Activated CD4-positive, alpha-beta memory T cell treated with anti-CD3 and anti-CD28 coated beads, Interleukin-2, amount 10 ng/mL, durations not matched to agents 7 days and 5 days (primary cell): ENCODE measurements at regions not wholly inside any gene's neighbourhood (a gene's known extent, or its start where the extent isn't known, plus 50 kb on each side); places are given as distances from the start of the nearest gene placed in this dataset.

Experiments used
- CTCF ChIA-PET: fragments of 350-600 bp; sonication (Branson Sonifier 250); formaldehyde crosslinking; loops from one replicate; lab custom pipeline; 2021; ENCODE audit warnings: antibody characterized with exemption, inconsistent platforms; lab: Charles Lee
- POLR2A ChIA-PET: fragments of 350-600 bp; sonication (Branson Sonifier 250); formaldehyde crosslinking; loops from one replicate; lab custom pipeline; 2021; ENCODE audit warnings: antibody characterized with exemption; lab: Charles Lee
- DNase-seq: peaks from one replicate; pipeline ENCODE4 v3.0.0-alpha.2; 2020
- H3K27ac Mint-ChIP-seq: one replicate; pipeline ENCODE4 v1.8.0; 2021; ENCODE audit warnings: mild to moderate bottlenecking, mixed read lengths
- H3K27me3 Mint-ChIP-seq: one replicate; pipeline ENCODE4 v1.8.0; 2021; ENCODE audit warnings: mixed read lengths
- H3K36me3 Mint-ChIP-seq: one replicate; pipeline ENCODE4 v1.8.0; 2021; ENCODE audit warnings: low read depth, mixed read lengths
- H3K4me1 Mint-ChIP-seq: one replicate; pipeline ENCODE4 v1.8.0; 2021; ENCODE audit warnings: mixed read lengths
- H3K4me3 Mint-ChIP-seq: one replicate; pipeline ENCODE4 v1.8.0; 2021; ENCODE audit warnings: mild to moderate bottlenecking, mixed read lengths
- H3K9me3 Mint-ChIP-seq: one replicate; pipeline ENCODE4 v1.8.0; 2021; ENCODE audit warnings: mixed read lengths

DNA sequence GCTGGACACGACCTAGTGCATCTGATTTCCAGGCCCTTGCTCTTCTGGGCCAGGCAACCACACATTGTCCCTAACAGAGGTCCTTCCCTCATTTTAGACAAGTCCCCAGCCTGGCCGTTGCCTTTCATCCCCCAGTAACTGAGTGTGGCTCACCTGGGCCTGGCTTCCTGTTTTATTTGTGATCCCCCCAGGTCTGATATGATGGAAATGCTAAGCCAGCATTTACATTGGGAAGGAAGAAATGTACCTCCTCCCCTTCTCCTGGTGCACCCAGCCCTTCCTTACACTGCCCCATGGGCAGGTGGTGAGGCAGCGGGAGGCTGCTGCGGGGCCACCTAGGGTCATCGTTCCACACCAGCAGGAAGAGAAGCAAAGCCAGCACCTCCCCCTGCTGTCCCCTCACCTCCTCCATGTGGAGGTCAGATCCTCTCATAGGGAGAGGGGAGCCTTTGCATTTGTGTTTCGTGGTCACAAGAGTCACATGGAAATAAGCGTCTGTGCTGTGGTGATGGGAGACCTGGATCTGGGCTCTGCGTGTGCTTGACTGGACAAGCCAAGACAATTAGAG lies 108.8 kb downstream of the GLRX3 start:
- H3K27me3 Mint-ChIP-seq = peaks cover 19% of the 10 kb centered on the region
- H3K36me3 Mint-ChIP-seq = no peaks in the 10 kb centered on the region
- no peak overlapping the region for H3K4me3 Mint-ChIP-seq
- peaks cover 12% of the 10 kb centered on the region for H3K4me1 Mint-ChIP-seq
- ChIA-PET POLR2A (no interaction called here), CTCF (no interaction called here)
- no peak for DNase-seq
- no peak overlapping the region for H3K27ac Mint-ChIP-seq
- peaks cover 3% of the 10 kb centered on the region for H3K9me3 Mint-ChIP-seq

GRCh38 chr10:130246113-130246512 lies 109.9 kb downstream of the GLRX3 start:
- POLR2A ChIA-PET = no interaction called here

GRCh38 chr10:130250127-130250526 lies 113.9 kb downstream of the GLRX3 start:
- Mint-ChIP-seq H3K9me3 (no peaks in the 10 kb centered on the region), H3K27me3 (peaks cover 3% of the 10 kb centered on the region), H3K36me3 (no peaks in the 10 kb centered on the region), H3K4me1 (no peaks in the 10 kb centered on the region), H3K4me3 (no peak overlapping the region), H3K27ac (no peak overlapping the region)
- ChIA-PET CTCF (no interaction called here), POLR2A (no interaction called here)
- no peak for DNase-seq

More at GRCh38 chr10:130246113-130246512, 109.9 kb downstream of the GLRX3 start:
- Mint-ChIP-seq H3K27ac (no peak overlapping the region), H3K27me3 (peaks cover 15% of the 10 kb centered on the region), H3K4me1 (peaks cover 12% of the 10 kb centered on the region), H3K36me3 (no peaks in the 10 kb centered on the region), H3K9me3 (peaks cover 3% of the 10 kb centered on the region), H3K4me3 (no peak overlapping the region)
- CTCF ChIA-PET = no interaction called here
- DNase-seq = no peak

DNA sequence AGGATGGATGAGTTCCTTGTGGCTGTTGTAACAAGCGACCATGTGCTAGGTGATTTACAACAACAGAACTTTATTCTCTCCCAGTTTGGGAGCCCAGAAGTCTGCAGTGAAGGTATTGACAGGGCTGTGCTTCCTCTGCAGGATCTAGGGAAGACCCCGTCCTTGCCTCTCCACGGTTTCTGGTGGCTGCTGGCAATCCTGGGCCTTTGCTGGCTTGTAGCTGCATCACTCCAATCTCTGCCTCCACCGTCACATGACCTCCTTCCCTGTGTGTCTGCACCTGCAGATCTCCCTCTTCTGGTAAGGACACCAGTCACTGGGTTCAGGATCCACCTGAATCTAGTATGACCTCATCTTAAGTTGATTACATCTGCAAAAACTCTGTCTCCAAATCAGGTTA lies 115.6 kb downstream of the GLRX3 start:
- no peak for DNase-seq
- H3K36me3 Mint-ChIP-seq = no peaks in the 10 kb centered on the region
- H3K4me3 Mint-ChIP-seq = no peak overlapping the region
- H3K4me1 Mint-ChIP-seq = no peaks in the 10 kb centered on the region
- no peaks in the 10 kb centered on the region for H3K9me3 Mint-ChIP-seq
- ChIA-PET POLR2A (no interaction called here), CTCF (no interaction called here)
- H3K27me3 Mint-ChIP-seq = no peaks in the 10 kb centered on the region
- no peak overlapping the region for H3K27ac Mint-ChIP-seq

- no peaks in the 10 kb centered on the region for H3K4me1 Mint-ChIP-seq
- no peak overlapping the region for H3K4me3 Mint-ChIP-seq
- H3K36me3 Mint-ChIP-seq = no peaks in the 10 kb centered on the region
- no peaks in the 10 kb centered on the region for H3K27me3 Mint-ChIP-seq
- no peaks in the 10 kb centered on the region for H3K9me3 Mint-ChIP-seq
- CTCF ChIA-PET = no interaction called here
- no peak for DNase-seq
- POLR2A ChIA-PET = no interaction called here
- no peak overlapping the region for H3K27ac Mint-ChIP-seq
Measured at GRCh38 chr10:130254243-130254642, 118.1 kb downstream of the GLRX3 start.

DNA sequence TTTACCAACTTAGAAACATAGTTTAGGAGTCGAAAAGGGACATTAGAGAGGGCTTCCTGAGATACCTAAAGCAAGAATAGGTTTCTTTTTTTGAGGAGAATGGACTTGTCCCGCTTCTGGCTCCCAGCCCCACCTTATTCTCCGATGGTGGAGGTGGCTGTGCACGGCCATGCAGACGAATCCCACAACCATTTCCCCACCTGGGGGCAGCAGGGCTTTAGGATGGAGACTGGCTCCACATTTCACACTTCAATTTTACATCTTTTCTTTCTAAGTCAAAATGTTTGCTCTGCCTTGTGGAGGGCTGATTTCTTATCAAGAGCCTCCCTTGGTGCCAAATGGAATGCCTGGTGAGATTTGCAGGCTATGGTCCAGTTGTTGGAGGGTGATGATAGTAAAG lies 118.5 kb downstream of the GLRX3 start:
- Mint-ChIP-seq H3K9me3 (no peaks in the 10 kb centered on the region), H3K27ac (no peak overlapping the region), H3K4me3 (no peak overlapping the region), H3K4me1 (no peaks in the 10 kb centered on the region), H3K27me3 (no peaks in the 10 kb centered on the region), H3K36me3 (no peaks in the 10 kb centered on the region)
- peak; percentile 29 for DNase-seq
- ChIA-PET CTCF (no interaction called here), POLR2A (no interaction called here)

GRCh38 chr10:130255777-130256176 lies 119.6 kb downstream of the GLRX3 start:
- no peak for DNase-seq
- H3K27ac Mint-ChIP-seq = no peak overlapping the region
- CTCF ChIA-PET = no interaction called here
- no peaks in the 10 kb centered on the region for H3K4me1 Mint-ChIP-seq
- POLR2A ChIA-PET = no interaction called here
- H3K4me3 Mint-ChIP-seq = no peak overlapping the region
- H3K9me3 Mint-ChIP-seq = no peaks in the 10 kb centered on the region
- no peaks in the 10 kb centered on the region for H3K27me3 Mint-ChIP-seq
- no peaks in the 10 kb centered on the region for H3K36me3 Mint-ChIP-seq

DNA sequence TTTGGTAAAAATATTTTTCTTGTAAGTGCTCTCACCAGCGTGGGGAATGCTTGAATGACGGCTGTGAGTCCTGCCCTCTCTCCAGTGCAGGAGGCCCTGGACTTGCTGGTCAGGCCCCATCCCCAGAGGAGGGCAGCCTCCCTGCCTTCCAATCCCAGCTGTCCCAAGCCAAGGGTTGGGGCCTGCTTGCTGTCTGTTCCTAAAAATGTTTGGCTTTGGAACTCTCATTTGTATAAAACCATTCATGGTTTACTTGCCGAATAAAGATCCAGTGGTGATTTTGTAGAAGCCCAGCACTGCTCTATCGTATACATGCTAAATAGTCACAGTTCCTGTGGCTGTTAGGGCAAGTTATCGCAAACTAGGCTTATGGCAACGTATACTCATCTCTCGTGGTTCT lies 121.7 kb downstream of the GLRX3 start:
- ChIA-PET POLR2A (no interaction called here), CTCF (no interaction called here)
- H3K36me3 Mint-ChIP-seq = no peaks in the 10 kb centered on the region
- peaks cover 3% of the 10 kb centered on the region for H3K9me3 Mint-ChIP-seq
- no peak overlapping the region for H3K27ac Mint-ChIP-seq
- no peaks in the 10 kb centered on the region for H3K27me3 Mint-ChIP-seq
- no peak overlapping the region for H3K4me3 Mint-ChIP-seq
- DNase-seq = no peak
- no peaks in the 10 kb centered on the region for H3K4me1 Mint-ChIP-seq

GRCh38 chr10:130259380-130259779 lies 123.2 kb downstream of the GLRX3 start:
- Mint-ChIP-seq H3K4me3 (no peak overlapping the region), H3K27me3 (no peaks in the 10 kb centered on the region), H3K4me1 (no peaks in the 10 kb centered on the region), H3K27ac (no peak overlapping the region), H3K9me3 (peaks cover 8% of the 10 kb centered on the region), H3K36me3 (no peaks in the 10 kb centered on the region)
- ChIA-PET POLR2A (no interaction called here), CTCF (no interaction called here)
- no peak for DNase-seq

- ChIA-PET CTCF (no interaction called here), POLR2A (no interaction called here)
- no peaks in the 10 kb centered on the region for H3K27me3 Mint-ChIP-seq
- peaks cover 10% of the 10 kb centered on the region for H3K9me3 Mint-ChIP-seq
- no peak overlapping the region for H3K4me3 Mint-ChIP-seq
- no peak overlapping the region for H3K27ac Mint-ChIP-seq
- no peak for DNase-seq
- H3K36me3 Mint-ChIP-seq = no peaks in the 10 kb centered on the region
- no peaks in the 10 kb centered on the region for H3K4me1 Mint-ChIP-seq
Measured at GRCh38 chr10:130261306-130261705, 125.1 kb downstream of the GLRX3 start.

DNA sequence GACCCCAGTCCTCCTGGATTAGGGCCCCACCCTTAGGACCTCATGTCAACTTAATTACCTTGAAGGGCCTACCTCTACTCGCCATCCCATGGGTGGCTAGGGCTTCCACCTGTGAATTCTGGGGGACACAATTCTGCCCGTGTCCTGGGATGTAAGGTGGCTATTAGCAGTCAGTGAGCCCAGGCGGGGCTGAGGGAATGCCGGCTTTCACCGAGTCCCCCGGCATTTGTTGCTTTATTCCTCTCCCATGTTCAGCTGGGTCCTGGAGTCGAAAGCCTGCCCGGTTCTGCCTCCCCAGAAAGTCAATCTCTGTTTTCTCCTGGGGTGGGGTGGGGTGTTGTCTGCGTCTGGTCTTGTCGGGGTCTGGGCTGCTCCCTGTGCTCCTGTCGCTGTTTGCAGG lies 125.6 kb downstream of the GLRX3 start:
- Mint-ChIP-seq H3K36me3 (no peaks in the 10 kb centered on the region), H3K27me3 (no peaks in the 10 kb centered on the region), H3K27ac (no peak overlapping the region), H3K4me3 (no peak overlapping the region), H3K9me3 (peaks cover 10% of the 10 kb centered on the region), H3K4me1 (no peaks in the 10 kb centered on the region)
- no peak for DNase-seq
- POLR2A ChIA-PET = no interaction called here
- CTCF ChIA-PET = no interaction called here

- CTCF ChIA-PET = no interaction called here
- DNase-seq = no peak
- H3K4me3 Mint-ChIP-seq = no peak overlapping the region
- no peak overlapping the region for H3K27ac Mint-ChIP-seq
- H3K9me3 Mint-ChIP-seq = peaks cover 10% of the 10 kb centered on the region
- POLR2A ChIA-PET = no interaction called here
- H3K4me1 Mint-ChIP-seq = no peaks in the 10 kb centered on the region
- H3K27me3 Mint-ChIP-seq = no peaks in the 10 kb centered on the region
- H3K36me3 Mint-ChIP-seq = no peaks in the 10 kb centered on the region
Measured at GRCh38 chr10:130263289-130263688, 127.1 kb downstream of the GLRX3 start.

DNA sequence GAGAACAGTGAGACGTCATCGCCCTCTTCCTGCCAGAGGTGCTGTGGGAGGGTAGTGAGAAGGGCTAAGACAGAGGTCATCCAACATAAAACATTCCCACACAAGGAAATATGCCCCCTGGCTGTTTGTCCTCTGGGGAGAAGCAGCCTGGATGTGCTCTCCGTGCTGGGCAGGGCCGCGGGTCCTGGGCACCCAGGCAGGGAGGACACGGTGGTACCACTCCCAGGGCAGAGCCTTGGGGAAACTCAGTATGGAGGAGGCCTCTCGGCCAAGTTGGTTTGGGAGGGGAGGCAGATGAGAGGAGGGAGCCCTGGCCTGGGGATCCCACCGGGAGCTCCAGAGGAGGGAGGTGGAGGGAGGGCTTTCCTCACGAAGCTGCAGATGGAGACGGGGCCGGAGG lies 129.4 kb downstream of the GLRX3 start:
- Mint-ChIP-seq H3K9me3 (peaks cover 15% of the 10 kb centered on the region), H3K4me1 (no peaks in the 10 kb centered on the region), H3K27ac (no peak overlapping the region), H3K36me3 (no peaks in the 10 kb centered on the region), H3K27me3 (no peaks in the 10 kb centered on the region), H3K4me3 (no peak overlapping the region)
- no peak for DNase-seq
- POLR2A ChIA-PET = no interaction called here
- CTCF ChIA-PET = no interaction called here

DNA sequence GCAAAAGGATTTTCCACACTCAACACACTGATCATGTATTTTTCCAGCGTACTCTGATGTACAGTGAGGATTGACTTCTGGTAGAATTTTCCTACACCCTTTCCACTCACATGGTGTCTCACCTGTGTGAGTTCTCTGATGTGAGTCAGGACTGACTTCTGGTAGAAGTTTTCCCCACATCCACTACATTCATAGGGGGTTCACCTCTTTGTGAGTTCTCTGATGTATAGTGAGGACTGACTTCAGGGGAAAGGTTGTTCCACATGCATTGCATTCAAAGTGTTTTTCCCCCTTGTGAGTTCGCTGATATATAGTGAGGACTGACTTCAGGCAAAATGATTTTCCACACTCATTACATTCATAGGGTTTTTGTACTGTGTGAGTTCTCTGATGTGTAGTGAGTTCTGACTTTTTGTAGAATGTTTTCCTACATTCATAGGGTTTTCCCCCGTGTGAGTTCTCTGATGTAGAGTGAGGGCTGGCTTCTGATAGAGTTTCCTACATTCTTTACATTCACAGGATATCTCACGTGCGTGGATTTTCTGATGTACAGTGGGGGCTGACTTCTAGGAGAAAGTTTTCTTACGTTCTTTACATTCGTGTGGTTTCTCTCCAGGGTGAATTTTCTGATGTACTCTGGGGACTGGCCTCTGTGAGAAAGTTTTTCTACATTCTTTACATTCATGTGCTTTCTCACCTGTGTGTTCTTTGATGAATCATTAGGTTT lies 146.5 kb downstream of the GLRX3 start:
- H3K4me1 Mint-ChIP-seq = no peaks in the 10 kb centered on the region
- no peak overlapping the region for H3K4me3 Mint-ChIP-seq
- H3K27me3 Mint-ChIP-seq = no peaks in the 10 kb centered on the region
- peaks cover 75% of the 10 kb centered on the region for H3K9me3 Mint-ChIP-seq
- no peak for DNase-seq
- H3K27ac Mint-ChIP-seq = no peak overlapping the region
- H3K36me3 Mint-ChIP-seq = peaks cover 27% of the 10 kb centered on the region
- CTCF ChIA-PET = no interaction called here
- POLR2A ChIA-PET = no interaction called here
